ENCODE measurements at regions not wholly inside any gene's neighbourhood (a gene's known extent, or its start where the extent isn't known, plus 50 kb on each side); places are given as distances from the start of the nearest gene placed in this dataset.

- in situ Hi-C loops (cut with MboI), result no loop called here
- Histone ChIP-seq H3K9me3 (ENCODE audit: low read depth) (no peaks in the 10 kb centered on the region), H3K79me2 (ENCODE audit: insufficient read depth) (no peaks in the 10 kb centered on the region), H3F3A (ENCODE audit: insufficient read depth) (no peaks in the 10 kb centered on the region), H3K4me1 (ENCODE audit: insufficient read depth) (no peaks in the 10 kb centered on the region), H4K20me1 (ENCODE audit: insufficient read depth) (no peaks in the 10 kb centered on the region), H3K4me2 (ENCODE audit: unreplicated experiment) (no peak overlapping the region), H3K27ac (no peak overlapping the region), H3K9ac (no peak overlapping the region), H3K4me3 (no peak overlapping the region), H2AFZ (no peak overlapping the region), H3K9me2 (ENCODE audit: insufficient read depth) (no peaks in the 10 kb centered on the region), H3K36me3 (ENCODE audit: low read depth) (no peaks in the 10 kb centered on the region), H3K27me3 (replicated peaks; ENCODE audit: insufficient read depth) (no peaks in the 10 kb centered on the region)
- TF ChIP-seq EZH2 (IDR thresholded peaks at IDR 0.05; ENCODE audit: insufficient read depth, poor library complexity, severe bottlenecking), result no peak
- TF ChIP-seq EZH2phosphoT487 (IDR thresholded peaks at IDR 0.05; ENCODE audit: insufficient read depth, low read depth), result no peak
- WGBS, 2 experiments (ENCODE audit: low coverage in 1 of 2, low lambda C conversion rate in 2 of 2, missing lambda C conversion rate in 2 of 2), result 40 to 42% methylated on average over 6 of the region's 6 CpGs
- no peak for DNase-seq
Observed at GRCh38 chr4:29541757-29542156, 1178.4 kb upstream of the PCDH7 start.

GRCh38 chr4:29549342-29549741 is 1170.8 kb upstream of the PCDH7 start:
- Histone ChIP-seq H4K20me1 (ENCODE audit: insufficient read depth) (no peaks in the 10 kb centered on the region), H3K9me3 (ENCODE audit: low read depth) (no peaks in the 10 kb centered on the region), H3K79me2 (ENCODE audit: insufficient read depth) (no peaks in the 10 kb centered on the region), H3K4me2 (ENCODE audit: unreplicated experiment) (no peak overlapping the region), H3K4me3 (no peak overlapping the region), H3K36me3 (ENCODE audit: low read depth) (no peaks in the 10 kb centered on the region), H3F3A (ENCODE audit: insufficient read depth) (no peaks in the 10 kb centered on the region), H3K27ac (no peak overlapping the region), H3K27me3 (replicated peaks; ENCODE audit: insufficient read depth) (no peaks in the 10 kb centered on the region), H2AFZ (no peak overlapping the region), H3K4me1 (ENCODE audit: insufficient read depth) (no peaks in the 10 kb centered on the region), H3K9me2 (ENCODE audit: insufficient read depth) (no peaks in the 10 kb centered on the region), H3K9ac (no peak overlapping the region)
- DNase-seq, result no peak
- in situ Hi-C loops (cut with MboI), result no loop called here
- no peak for TF ChIP-seq EZH2phosphoT487 (IDR thresholded peaks at IDR 0.05; ENCODE audit: insufficient read depth, low read depth)
- no peak for TF ChIP-seq EZH2 (IDR thresholded peaks at IDR 0.05; ENCODE audit: insufficient read depth, poor library complexity, severe bottlenecking)

GRCh38 chr4:29551821-29552220 is 1168.3 kb upstream of the PCDH7 start:
- Histone ChIP-seq H4K20me1 (ENCODE audit: insufficient read depth) (no peaks in the 10 kb centered on the region), H3F3A (ENCODE audit: insufficient read depth) (no peaks in the 10 kb centered on the region), H3K9ac (no peak overlapping the region), H3K79me2 (ENCODE audit: insufficient read depth) (no peaks in the 10 kb centered on the region), H3K9me3 (ENCODE audit: low read depth) (no peaks in the 10 kb centered on the region), H2AFZ (no peak overlapping the region), H3K4me1 (ENCODE audit: insufficient read depth) (no peaks in the 10 kb centered on the region), H3K4me2 (ENCODE audit: unreplicated experiment) (no peak overlapping the region), H3K9me2 (ENCODE audit: insufficient read depth) (no peaks in the 10 kb centered on the region), H3K4me3 (no peak overlapping the region), H3K27ac (no peak overlapping the region), H3K27me3 (replicated peaks; ENCODE audit: insufficient read depth) (no peaks in the 10 kb centered on the region), H3K36me3 (ENCODE audit: low read depth) (no peaks in the 10 kb centered on the region)
- DNase-seq, result no peak
- 0 to 2% methylated on average over 1 of the region's 1 CpG for WGBS, 2 experiments (ENCODE audit: low coverage in 1 of 2, low lambda C conversion rate in 2 of 2, missing lambda C conversion rate in 2 of 2)
- in situ Hi-C loops (cut with MboI), result no loop called here
- TF ChIP-seq EZH2 (IDR thresholded peaks at IDR 0.05; ENCODE audit: insufficient read depth, poor library complexity, severe bottlenecking) (no peak), EZH2phosphoT487 (IDR thresholded peaks at IDR 0.05; ENCODE audit: insufficient read depth, low read depth) (no peak)

- in situ Hi-C loops (cut with MboI), result no loop called here
- H3K9ac ChIP-seq, result no peak overlapping the region
- H3K27me3 ChIP-seq (replicated peaks; ENCODE audit: insufficient read depth), result no peaks in the 10 kb centered on the region
- H3F3A ChIP-seq (ENCODE audit: insufficient read depth), result no peaks in the 10 kb centered on the region
- no peak overlapping the region for H3K4me2 ChIP-seq (ENCODE audit: unreplicated experiment)
- no peaks in the 10 kb centered on the region for H3K79me2 ChIP-seq (ENCODE audit: insufficient read depth)
- H3K27ac ChIP-seq, result no peak overlapping the region
- no peak overlapping the region for H3K4me3 ChIP-seq
- no peaks in the 10 kb centered on the region for H3K9me2 ChIP-seq (ENCODE audit: insufficient read depth)
- no peaks in the 10 kb centered on the region for H3K9me3 ChIP-seq (ENCODE audit: low read depth)
- no peaks in the 10 kb centered on the region for H3K4me1 ChIP-seq (ENCODE audit: insufficient read depth)
- no peaks in the 10 kb centered on the region for H3K36me3 ChIP-seq (ENCODE audit: low read depth)
- no peak for DNase-seq
- 13 to 20% methylated on average over 1 of the region's 1 CpG for WGBS, 2 experiments (ENCODE audit: low coverage in 1 of 2, low lambda C conversion rate in 2 of 2, missing lambda C conversion rate in 2 of 2)
- TF ChIP-seq EZH2phosphoT487 (IDR thresholded peaks at IDR 0.05; ENCODE audit: insufficient read depth, low read depth), result no peak
- TF ChIP-seq EZH2 (IDR thresholded peaks at IDR 0.05; ENCODE audit: insufficient read depth, poor library complexity, severe bottlenecking), result no peak
- no peak overlapping the region for H2AFZ ChIP-seq
- no peaks in the 10 kb centered on the region for H4K20me1 ChIP-seq (ENCODE audit: insufficient read depth)
Observed at GRCh38 chr4:29553846-29554245, 1166.3 kb upstream of the PCDH7 start.

GRCh38 chr4:29558789-29559188 is 1161.4 kb upstream of the PCDH7 start:
- Histone ChIP-seq H3K4me2 (ENCODE audit: unreplicated experiment) (no peak overlapping the region), H2AFZ (no peak overlapping the region), H3K9ac (no peak overlapping the region), H4K20me1 (ENCODE audit: insufficient read depth) (no peaks in the 10 kb centered on the region), H3K4me3 (no peak overlapping the region), H3K36me3 (ENCODE audit: low read depth) (no peaks in the 10 kb centered on the region), H3K79me2 (ENCODE audit: insufficient read depth) (no peaks in the 10 kb centered on the region), H3K27me3 (replicated peaks; ENCODE audit: insufficient read depth) (no peaks in the 10 kb centered on the region), H3K9me3 (ENCODE audit: low read depth) (no peaks in the 10 kb centered on the region), H3K9me2 (ENCODE audit: insufficient read depth) (no peaks in the 10 kb centered on the region), H3F3A (ENCODE audit: insufficient read depth) (no peaks in the 10 kb centered on the region), H3K27ac (no peak overlapping the region), H3K4me1 (ENCODE audit: insufficient read depth) (no peaks in the 10 kb centered on the region)
- no peak for DNase-seq
- TF ChIP-seq EZH2 (IDR thresholded peaks at IDR 0.05; ENCODE audit: insufficient read depth, poor library complexity, severe bottlenecking) (no peak), EZH2phosphoT487 (IDR thresholded peaks at IDR 0.05; ENCODE audit: insufficient read depth, low read depth) (no peak)
- in situ Hi-C loops (cut with MboI), result no loop called here
